ENCODE measurements at regions not wholly inside any gene's neighbourhood (a gene's known extent, or its start where the extent isn't known, plus 50 kb on each side); places are given as distances from the start of the nearest gene placed in this dataset.

- Histone ChIP-seq H3K4me1 (ENCODE audit: insufficient read depth) (peaks cover 11% of the 10 kb centered on the region; the same call in 1 of the 2 replicates), H3K79me2 (replicated peaks; ENCODE audit: insufficient read depth) (no peaks in the 10 kb centered on the region), H3K9me2 (ENCODE audit: insufficient read depth) (no peaks in the 10 kb centered on the region), H3K4me2 (no peak overlapping the region), H3K4me3 (no peak overlapping the region), H3K27ac (ENCODE audit: low read depth) (no peak overlapping the region), H4K20me1 (replicated peaks; ENCODE audit: insufficient read depth) (no peaks in the 10 kb centered on the region), H2AFZ (no peak overlapping the region; the same call in 1 of the 2 replicates), H3F3A (replicated peaks; ENCODE audit: low read depth) (no peaks in the 10 kb centered on the region), H3K36me3 (ENCODE audit: insufficient read depth) (no peaks in the 10 kb centered on the region), H3K27me3 (ENCODE audit: insufficient read depth) (no peaks in the 10 kb centered on the region)
- Mint-ChIP-seq H3K27ac (no peak overlapping the region), H3K4me3 (no peak overlapping the region), H3K27me3 (ENCODE audit: insufficient read depth, low read depth, poor library complexity) (peaks cover 2% of the 10 kb centered on the region), H3K4me1 (peaks cover 34% of the 10 kb centered on the region), H3K36me3 (ENCODE audit: low read depth) (no peaks in the 10 kb centered on the region), H3K9me3 (no peaks in the 10 kb centered on the region)
- DNase-seq (ENCODE audit: low spot score) (no peak), ATAC-seq (no peak)
- TF ChIP-seq, protein P1, sequence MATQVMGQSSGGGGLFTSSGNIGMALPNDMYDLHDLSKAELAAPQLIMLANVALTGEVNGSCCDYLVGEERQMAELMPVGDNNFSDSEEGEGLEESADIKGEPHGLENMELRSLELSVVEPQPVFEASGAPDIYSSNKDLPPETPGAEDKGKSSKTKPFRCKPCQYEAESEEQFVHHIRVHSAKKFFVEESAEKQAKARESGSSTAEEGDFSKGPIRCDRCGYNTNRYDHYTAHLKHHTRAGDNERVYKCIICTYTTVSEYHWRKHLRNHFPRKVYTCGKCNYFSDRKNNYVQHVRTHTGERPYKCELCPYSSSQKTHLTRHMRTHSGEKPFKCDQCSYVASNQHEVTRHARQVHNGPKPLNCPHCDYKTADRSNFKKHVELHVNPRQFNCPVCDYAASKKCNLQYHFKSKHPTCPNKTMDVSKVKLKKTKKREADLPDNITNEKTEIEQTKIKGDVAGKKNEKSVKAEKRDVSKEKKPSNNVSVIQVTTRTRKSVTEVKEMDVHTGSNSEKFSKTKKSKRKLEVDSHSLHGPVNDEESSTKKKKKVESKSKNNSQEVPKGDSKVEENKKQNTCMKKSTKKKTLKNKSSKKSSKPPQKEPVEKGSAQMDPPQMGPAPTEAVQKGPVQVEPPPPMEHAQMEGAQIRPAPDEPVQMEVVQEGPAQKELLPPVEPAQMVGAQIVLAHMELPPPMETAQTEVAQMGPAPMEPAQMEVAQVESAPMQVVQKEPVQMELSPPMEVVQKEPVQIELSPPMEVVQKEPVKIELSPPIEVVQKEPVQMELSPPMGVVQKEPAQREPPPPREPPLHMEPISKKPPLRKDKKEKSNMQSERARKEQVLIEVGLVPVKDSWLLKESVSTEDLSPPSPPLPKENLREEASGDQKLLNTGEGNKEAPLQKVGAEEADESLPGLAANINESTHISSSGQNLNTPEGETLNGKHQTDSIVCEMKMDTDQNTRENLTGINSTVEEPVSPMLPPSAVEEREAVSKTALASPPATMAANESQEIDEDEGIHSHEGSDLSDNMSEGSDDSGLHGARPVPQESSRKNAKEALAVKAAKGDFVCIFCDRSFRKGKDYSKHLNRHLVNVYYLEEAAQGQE (IDR thresholded peaks at IDR 0.05; ENCODE audit: unreplicated experiment) = no peak
- TF ChIP-seq EZH2phosphoT487 (IDR thresholded peaks at IDR 0.05; ENCODE audit: unreplicated experiment) (no peak), ETS1 (IDR thresholded peaks at IDR 0.05) (no peak), ZNF114 (CRISPR knock-in tag; IDR thresholded peaks at IDR 0.05) (no peak), ZNF462 (CRISPR knock-in tag; IDR thresholded peaks at IDR 0.05) (no peak), STAT1 (IDR thresholded peaks at IDR 0.05; ENCODE audit: unreplicated experiment) (no peak), CTCF (conservative IDR thresholded peaks at IDR 0.05; ENCODE audit: low read depth in 2 of 2) (no peak), JUNB (IDR thresholded peaks at IDR 0.05; ENCODE audit: unreplicated experiment) (no peak), CREB1 (CRISPR knock-in tag; IDR thresholded peaks at IDR 0.05; ENCODE audit: low read depth) (no peak), EZH2 (IDR thresholded peaks at IDR 0.05; ENCODE audit: low read depth, unreplicated experiment) (no peak), ZNF331 (CRISPR knock-in tag; IDR thresholded peaks at IDR 0.05; ENCODE audit: low read depth) (no peak), NANOG (IDR thresholded peaks at IDR 0.05; ENCODE audit: borderline replicate concordance) (no peak), POLR2AphosphoS5 (IDR thresholded peaks at IDR 0.05; ENCODE audit: low read depth) (no peak)
These were observed 728.8 kb upstream of the POU3F3 start for GRCh38 chr2:104125096-104125495.
